ENCODE measurements at regions not wholly inside any gene's neighbourhood (a gene's known extent, or its start where the extent isn't known, plus 50 kb on each side); places are given as distances from the start of the nearest gene placed in this dataset.

- Mint-ChIP-seq H3K27ac (no peak overlapping the region), H3K27me3 (no peaks in the 10 kb centered on the region), H3K4me3 (no peak overlapping the region)
These were observed 64.9 kb upstream of the MAP2 start for GRCh38 chr2:209358992-209359391.

DNA sequence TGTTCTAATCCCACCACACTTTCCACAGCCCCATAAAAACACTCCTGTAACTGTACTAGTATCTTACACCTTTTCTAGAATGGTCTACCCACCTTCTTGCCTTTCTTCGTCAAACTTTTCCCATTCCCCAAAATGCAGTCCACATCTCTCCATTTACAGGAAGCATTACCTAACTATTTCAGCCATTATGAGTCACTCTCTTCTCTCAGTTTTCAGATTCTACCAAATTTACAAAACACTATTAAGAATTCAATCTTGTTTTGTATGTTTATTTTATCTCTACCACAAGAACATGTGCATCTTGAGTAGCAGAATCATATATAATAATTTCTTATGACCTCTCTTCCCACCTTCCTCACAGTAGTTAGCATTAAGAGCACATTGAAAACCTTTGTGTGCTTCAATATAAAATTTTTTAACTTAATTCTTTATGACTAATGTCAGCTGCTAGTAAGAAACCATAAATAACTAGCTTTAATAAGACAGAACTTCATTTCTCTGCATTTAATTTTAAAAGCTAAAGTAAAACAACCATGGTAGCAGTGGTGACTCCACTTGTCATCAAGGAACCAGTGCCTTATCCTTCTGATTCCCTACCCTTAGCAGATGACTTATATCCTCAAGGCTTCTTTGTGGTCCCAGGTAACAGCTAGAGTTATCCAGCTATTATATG is 56.6 kb upstream of the MAP2 start:
- no peaks in the 10 kb centered on the region for H3K27me3 Mint-ChIP-seq
- ATAC-seq (no peak), DNase-seq (no peak)
- H3K4me3 Mint-ChIP-seq = no peak overlapping the region
- no peaks in the 10 kb centered on the region for H3K9me3 ChIP-seq (ENCODE audit: control insufficient read depth, low read length, poor library complexity, severe bottlenecking)
- H3K4me1 Mint-ChIP-seq = no peaks in the 10 kb centered on the region
- no peak overlapping the region for H3K27ac Mint-ChIP-seq
- H3K36me3 Mint-ChIP-seq (ENCODE audit: low read depth) = no peaks in the 10 kb centered on the region

More at GRCh38 chr2:209358992-209359391, 64.9 kb upstream of the MAP2 start:
- ATAC-seq (no peak), DNase-seq (no peak)
- no peaks in the 10 kb centered on the region for H3K36me3 Mint-ChIP-seq (ENCODE audit: low read depth)
- no peaks in the 10 kb centered on the region for H3K4me1 Mint-ChIP-seq
- H3K9me3 ChIP-seq (ENCODE audit: control insufficient read depth, low read length, poor library complexity, severe bottlenecking) = no peaks in the 10 kb centered on the region

GRCh38 chr2:209368406-209368805 is 55.4 kb upstream of the MAP2 start:
- no peak overlapping the region for H3K4me3 Mint-ChIP-seq
- ATAC-seq = no peak
- no peak for DNase-seq
- H3K4me1 Mint-ChIP-seq = no peaks in the 10 kb centered on the region
- no peaks in the 10 kb centered on the region for H3K27me3 Mint-ChIP-seq
- no peak overlapping the region for H3K27ac Mint-ChIP-seq
- no peaks in the 10 kb centered on the region for H3K9me3 ChIP-seq (ENCODE audit: control insufficient read depth, low read length, poor library complexity, severe bottlenecking)
- no peaks in the 10 kb centered on the region for H3K36me3 Mint-ChIP-seq (ENCODE audit: low read depth)

- no peaks in the 10 kb centered on the region for H3K9me3 ChIP-seq (ENCODE audit: control insufficient read depth, low read length, poor library complexity, severe bottlenecking)
- no peak for DNase-seq
- Mint-ChIP-seq H3K27me3 (no peaks in the 10 kb centered on the region), H3K4me1 (no peaks in the 10 kb centered on the region), H3K36me3 (ENCODE audit: low read depth) (no peaks in the 10 kb centered on the region), H3K27ac (no peak overlapping the region), H3K4me3 (no peak overlapping the region)
- ATAC-seq = no peak
These were observed 54.9 kb upstream of the MAP2 start for GRCh38 chr2:209368914-209369313.

DNA sequence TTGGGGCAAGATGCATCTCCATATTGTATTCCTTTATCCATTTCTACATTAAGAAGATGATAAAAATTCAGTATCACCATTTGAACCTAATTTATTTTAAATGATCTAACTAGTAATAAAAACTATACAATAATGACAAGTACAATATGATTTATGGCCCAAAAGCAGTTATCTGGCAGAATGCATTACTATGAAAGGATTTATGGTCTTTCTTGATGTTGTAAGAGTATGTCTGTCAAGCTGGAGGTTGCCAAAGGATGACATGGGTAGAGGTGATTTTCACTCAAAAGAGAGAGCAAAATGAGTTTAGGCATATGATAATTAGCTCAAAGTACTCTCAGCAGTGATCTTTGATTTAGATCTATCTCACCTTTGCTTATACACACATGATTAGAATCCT is 54.2 kb upstream of the MAP2 start:
- no peak overlapping the region for H3K4me3 Mint-ChIP-seq
- H3K27ac Mint-ChIP-seq = no peak overlapping the region
- no peaks in the 10 kb centered on the region for H3K27me3 Mint-ChIP-seq
- DNase-seq (no peak), ATAC-seq (no peak)
- H3K36me3 Mint-ChIP-seq (ENCODE audit: low read depth) = no peaks in the 10 kb centered on the region
- H3K9me3 ChIP-seq (ENCODE audit: control insufficient read depth, low read length, poor library complexity, severe bottlenecking) = no peaks in the 10 kb centered on the region
- no peaks in the 10 kb centered on the region for H3K4me1 Mint-ChIP-seq

DNA sequence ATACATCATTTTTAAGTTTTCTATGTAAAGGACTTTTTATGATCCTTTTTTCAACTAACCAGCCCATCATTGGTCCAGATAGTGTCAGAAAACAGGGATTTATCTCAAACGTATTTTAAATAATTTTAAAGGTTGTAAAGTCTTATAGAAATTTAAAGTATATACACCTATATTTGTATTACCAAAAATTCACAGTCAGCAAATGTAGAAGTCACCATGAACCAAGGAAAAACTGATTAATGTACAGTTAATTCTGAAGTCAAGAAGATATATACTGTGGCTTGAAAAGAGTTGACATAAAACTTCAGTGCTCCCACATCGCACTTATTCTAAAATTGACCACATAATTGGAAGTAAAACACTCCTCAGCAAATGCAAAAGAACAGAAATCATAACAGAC is 52.4 kb upstream of the MAP2 start:
- no peaks in the 10 kb centered on the region for H3K9me3 ChIP-seq (ENCODE audit: control insufficient read depth, low read length, poor library complexity, severe bottlenecking)
- DNase-seq (no peak), ATAC-seq (no peak)
- Mint-ChIP-seq H3K4me1 (no peaks in the 10 kb centered on the region), H3K27me3 (no peaks in the 10 kb centered on the region), H3K4me3 (no peak overlapping the region), H3K27ac (no peak overlapping the region), H3K36me3 (ENCODE audit: low read depth) (no peaks in the 10 kb centered on the region)
